IMR-90 (cell line): ENCODE measurements at regions not wholly inside any gene's neighbourhood (a gene's known extent, or its start where the extent isn't known, plus 50 kb on each side); places are given as distances from the start of the nearest gene placed in this dataset.
"Not testable (repeated sequence)": the region's sequence is repeated elsewhere in the genome, so short reads cannot be mapped to it uniquely, and the experiment has no call there.

Experiments
- ATAC-seq: fragments of 200-7000 bp; cut with Tn5 transposase; 2 replicates; pipeline ENCODE4 v1.9.1; 2020; ENCODE audit warnings: low read depth, mild to moderate bottlenecking, moderate library complexity
- BruUV-seq: library from RNA; stranded (reverse); fragments of 400-500 nt; replicated peaks from 2 replicates; lab custom pipeline; 2021; lab: Mats Ljungman, UMichigan
- CTCF ChIA-PET: fragments of 300-600 bp; formaldehyde crosslinking; extraction: SDS; loops from one replicate; lab custom pipeline; 2021; ENCODE audit warnings: antibody characterized with exemption; lab: Yijun Ruan, JAX
- POLR2A ChIA-PET: fragments of 300-600 bp; sonication (Branson Sonifier 250); formaldehyde crosslinking; loops from one replicate; lab custom pipeline; 2022; ENCODE audit warnings: antibody characterized with exemption; ENCODE audit not compliant: unreplicated experiment; lab: Charles Lee
- DNase-seq: peaks from one replicate; pipeline ENCODE4 v3.0.0; 2013
- H2AFZ ChIP-seq: replicated peaks from 2 replicates; pipeline ENCODE3; 2013; ENCODE audit warnings: low read length, mild to moderate bottlenecking; ENCODE audit not compliant: poor library complexity
- H2AK5ac ChIP-seq: 2 replicates; pipeline ENCODE4 v1.6.1; 2013; ENCODE audit warnings: low read depth, low read length, inconsistent platforms
- H2AK9ac ChIP-seq: replicated peaks from 2 replicates; pipeline ENCODE3; 2013; ENCODE audit warnings: mild to moderate bottlenecking, low read depth, low read length, moderate library complexity; ENCODE audit not compliant: poor library complexity
- H2BK120ac ChIP-seq: 2 replicates; pipeline ENCODE4 v1.6.1; 2013; ENCODE audit warnings: low read depth, low read length, inconsistent platforms
- H2BK15ac ChIP-seq: 3 replicates; pipeline ENCODE4 v1.6.1; 2013; ENCODE audit warnings: low read depth, low read length, inconsistent platforms
- H2BK20ac ChIP-seq: 2 replicates; pipeline ENCODE4 v1.6.1; 2013; ENCODE audit warnings: low read depth, mild to moderate bottlenecking, inconsistent platforms, low read length, moderate library complexity
- H2BK5ac ChIP-seq: 2 replicates; pipeline ENCODE4 v1.6.1; 2013; ENCODE audit warnings: mild to moderate bottlenecking, low read depth, low read length, inconsistent platforms; ENCODE audit not compliant: poor library complexity, severe bottlenecking
- H3K14ac ChIP-seq: replicated peaks from 2 replicates; pipeline ENCODE4 v1.6.1; 2013; ENCODE audit warnings: low read depth, low read length, inconsistent platforms
- H3K18ac ChIP-seq: 2 replicates; pipeline ENCODE4 v1.6.1; 2013; ENCODE audit warnings: low read depth, low read length, control low read depth
- H3K23ac ChIP-seq: 2 replicates; pipeline ENCODE4 v1.6.1; 2013; ENCODE audit warnings: low read depth, low read length, inconsistent platforms
- H3K27ac ChIP-seq: 2 replicates; pipeline ENCODE4 v1.5.1; 2013; ENCODE audit warnings: mild to moderate bottlenecking, control low read depth, low read length; ENCODE audit not compliant: insufficient read depth
- H3K27me3 ChIP-seq: 2 replicates; pipeline ENCODE4 v1.6.1; 2013; ENCODE audit warnings: low read length; ENCODE audit not compliant: control insufficient read depth, insufficient read depth
- H3K36me3 ChIP-seq: 2 replicates; pipeline ENCODE4 v1.6.1; 2013; ENCODE audit warnings: low read length, mixed read lengths; ENCODE audit not compliant: control insufficient read depth, insufficient read depth
- H3K4ac ChIP-seq: 2 replicates; pipeline ENCODE4 v1.6.1; 2013; ENCODE audit warnings: low read depth, low read length, inconsistent platforms
- H3K4me1 ChIP-seq: 2 replicates; pipeline ENCODE4 v1.6.1; 2013; ENCODE audit warnings: low read length, mixed read lengths; ENCODE audit not compliant: control insufficient read depth, insufficient read depth
- H3K4me2 ChIP-seq: 2 replicates; pipeline ENCODE4 v1.6.1; 2013; ENCODE audit warnings: low read depth, mild to moderate bottlenecking, control low read depth, low read length, moderate library complexity
- H3K4me3 ChIP-seq: 2 replicates; pipeline ENCODE4 v1.5.1; 2013; ENCODE audit warnings: low read depth, mild to moderate bottlenecking, control low read depth, low read length, moderate library complexity; ENCODE audit not compliant: insufficient read depth
- H3K56ac ChIP-seq: 2 replicates; pipeline ENCODE4 v1.6.1; 2013; ENCODE audit warnings: low read length, inconsistent platforms; ENCODE audit not compliant: insufficient read depth; ENCODE audit errors: extremely low read depth
- H3K79me1 ChIP-seq, 2 experiments: 2 replicates each; pipeline ENCODE4 v1.6.1; 2013; ENCODE audit warnings: low read length in 2 of 2, inconsistent platforms in 1 of 2, low read depth in 1 of 2
- H3K9ac ChIP-seq: 2 replicates; pipeline ENCODE4 v1.6.1; 2013; ENCODE audit warnings: low read depth, low read length, control low read depth
- H3K9me1 ChIP-seq: 2 replicates; pipeline ENCODE4 v1.6.1; 2013; ENCODE audit warnings: low read length, inconsistent platforms; ENCODE audit not compliant: insufficient read depth
- H3K9me3 ChIP-seq: 2 replicates; pipeline ENCODE4 v1.6.1; 2013; ENCODE audit warnings: low read length; ENCODE audit not compliant: control insufficient read depth, insufficient read depth
- H4K20me1 ChIP-seq: 2 replicates; pipeline ENCODE4 v1.6.1; 2013; ENCODE audit warnings: low read length, inconsistent platforms; ENCODE audit not compliant: insufficient read depth
- H4K5ac ChIP-seq: 2 replicates; pipeline ENCODE4 v1.6.1; 2013; ENCODE audit warnings: mild to moderate bottlenecking, low read depth, low read length, control low read depth
- H4K8ac ChIP-seq, 2 experiments: 2 replicates each; pipeline ENCODE4 v1.6.1; 2013; ENCODE audit warnings: low read depth in 2 of 2, low read length in 2 of 2, control low read depth in 1 of 2, inconsistent platforms in 1 of 2
- H4K91ac ChIP-seq: 2 replicates; pipeline ENCODE4 v1.6.1; 2013; ENCODE audit warnings: low read depth, low read length, inconsistent platforms; ENCODE audit not compliant: insufficient read depth
- WGBS, 2 experiments: methylation state at CpG; one replicate each; pipeline versions ENCODE4 v1.1.5 to v1.1.7; 2013; ENCODE audit warnings: missing lambda C conversion rate in 2 of 2; ENCODE audit not compliant: insufficient read length in 1 of 2; ENCODE audit errors: extremely low coverage in 2 of 2; 5-methylcytosine and 5-hydroxymethylcytosine counted together
- dilution Hi-C: fragments of 300-500 bp; cut with HindIII; formaldehyde crosslinking; loops from one replicate; pipeline ENCODE4 v1.14.3; 2018; ENCODE audit warnings: low sequenced_read_pairs; ENCODE audit not compliant: unreplicated experiment
- in situ Hi-C: fragments of 300-500 bp; cut with MboI; formaldehyde crosslinking; loops from 3 replicates; pipeline ENCODE4 v1.14.3; 2019; ENCODE audit warnings: low sequenced_read_pairs, inconsistent platforms, mixed read lengths
- intact Hi-C: fragments of 100-400 bp; cut with micrococcal nuclease; formaldehyde crosslinking; loops from 2 replicates; pipeline ENCODE4 v1.10.0; 2022

DNA sequence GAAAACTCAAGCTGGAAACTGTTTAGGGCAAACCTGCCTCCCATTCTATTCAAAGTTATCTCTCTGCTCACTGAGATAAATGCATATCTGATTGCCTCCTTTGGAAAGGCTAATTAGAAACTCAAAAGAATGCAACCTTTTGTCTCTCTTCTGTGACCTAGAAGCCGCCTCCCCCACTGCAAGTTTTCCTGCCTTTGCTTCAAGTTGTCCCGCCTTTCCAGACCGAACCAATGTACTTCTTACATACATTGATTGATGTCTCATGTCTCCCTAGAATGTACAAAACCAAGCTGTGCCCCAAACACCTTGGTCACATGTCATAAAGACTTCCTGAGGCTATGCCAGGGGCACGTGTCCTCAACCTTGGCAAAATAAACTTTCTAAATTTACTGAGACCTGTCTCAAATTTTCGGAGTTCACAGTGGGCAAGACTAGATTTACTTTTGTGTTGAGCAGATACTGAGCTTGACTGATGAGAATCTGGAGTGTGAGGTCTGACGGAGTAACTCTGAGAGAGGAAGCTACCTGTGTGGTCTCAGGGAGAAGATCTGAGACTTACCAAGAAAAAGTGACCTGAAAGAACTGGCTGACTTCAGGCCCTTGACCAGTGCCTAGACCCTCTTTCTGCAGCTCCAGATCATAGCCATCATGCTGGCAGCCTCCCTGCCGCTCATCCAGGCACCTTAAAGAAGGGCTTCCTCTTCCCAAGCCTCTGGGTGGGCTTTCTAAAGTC, 124.7 kb upstream of the NBPF9 start:
- H2BK120ac ChIP-seq, H3K4me2 ChIP-seq, H3K36me3 ChIP-seq, H4K8ac ChIP-seq, H2BK15ac ChIP-seq, in situ Hi-C loops, H4K91ac ChIP-seq, H3K4ac ChIP-seq, H3K4me1 ChIP-seq, H3K4me3 ChIP-seq, H3K27me3 ChIP-seq, CTCF ChIA-PET, intact Hi-C loops, H3K79me1 ChIP-seq, H3K9me3 ChIP-seq, POLR2A ChIA-PET, H3K9me1 ChIP-seq, H4K5ac ChIP-seq, H2AFZ ChIP-seq, H2AK9ac ChIP-seq, ATAC-seq, BruUV-seq, H2AK5ac ChIP-seq, H2BK5ac ChIP-seq, H4K20me1 ChIP-seq, H3K14ac ChIP-seq, dilution Hi-C loops, H3K9ac ChIP-seq, H3K18ac ChIP-seq, H3K56ac ChIP-seq, DNase-seq, H3K27ac ChIP-seq, H3K23ac ChIP-seq, H2BK20ac ChIP-seq: not testable (repeated sequence)
- no CpG with 5 or more reads among the region's 7 CpGs for WGBS, 2 experiments

- H3K56ac ChIP-seq, in situ Hi-C loops, H4K8ac ChIP-seq, H3K36me3 ChIP-seq, H3K27ac ChIP-seq, H3K4ac ChIP-seq, H3K4me2 ChIP-seq, H2BK120ac ChIP-seq, BruUV-seq, H3K27me3 ChIP-seq, H2BK5ac ChIP-seq, POLR2A ChIA-PET, H4K91ac ChIP-seq, H3K9me1 ChIP-seq, H3K79me1 ChIP-seq, dilution Hi-C loops, H3K23ac ChIP-seq, H4K5ac ChIP-seq, H2AFZ ChIP-seq, H2AK9ac ChIP-seq, intact Hi-C loops, DNase-seq, H2AK5ac ChIP-seq, H3K14ac ChIP-seq, H3K4me1 ChIP-seq, H3K4me3 ChIP-seq, H3K9ac ChIP-seq, H4K20me1 ChIP-seq, H2BK20ac ChIP-seq, CTCF ChIA-PET, H3K9me3 ChIP-seq, H3K18ac ChIP-seq, H2BK15ac ChIP-seq: not testable (repeated sequence)
- WGBS, 2 experiments = no CpG with 5 or more reads among the region's 9 CpGs
- ATAC-seq = peak; percentile 97
These were observed 125.6 kb upstream of the NBPF9 start for GRCh38 chr1:149228672-149229585.
